ENCODE measurements at regions not wholly inside any gene's neighbourhood (a gene's known extent, or its start where the extent isn't known, plus 50 kb on each side); places are given as distances from the start of the nearest gene placed in this dataset.
"Not testable (repeated sequence)": the region's sequence is repeated elsewhere in the genome, so short reads cannot be mapped to it uniquely, and the experiment has no call there.

DNA sequence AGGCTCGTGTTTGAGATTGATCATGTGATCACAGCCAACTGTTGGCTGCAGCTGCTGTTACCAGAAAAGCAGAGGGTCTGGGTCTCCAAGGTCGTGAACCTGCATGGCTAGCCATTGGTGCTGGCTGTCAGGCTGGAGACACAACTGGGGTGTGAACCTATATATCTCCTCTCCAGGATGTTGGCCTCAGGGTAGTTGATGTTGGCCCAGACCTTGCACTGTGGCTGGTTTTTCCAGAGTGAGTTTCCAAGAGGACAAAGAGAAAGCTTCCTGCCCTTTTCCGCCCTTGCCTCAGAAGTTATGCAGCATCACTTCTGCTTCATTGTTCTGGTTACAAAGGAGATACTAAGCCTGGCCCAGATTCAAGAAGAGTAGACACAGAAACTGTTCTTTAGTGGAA, 607.8 kb upstream of the HS3ST1 start:
- no peak for DNase-seq

DNA sequence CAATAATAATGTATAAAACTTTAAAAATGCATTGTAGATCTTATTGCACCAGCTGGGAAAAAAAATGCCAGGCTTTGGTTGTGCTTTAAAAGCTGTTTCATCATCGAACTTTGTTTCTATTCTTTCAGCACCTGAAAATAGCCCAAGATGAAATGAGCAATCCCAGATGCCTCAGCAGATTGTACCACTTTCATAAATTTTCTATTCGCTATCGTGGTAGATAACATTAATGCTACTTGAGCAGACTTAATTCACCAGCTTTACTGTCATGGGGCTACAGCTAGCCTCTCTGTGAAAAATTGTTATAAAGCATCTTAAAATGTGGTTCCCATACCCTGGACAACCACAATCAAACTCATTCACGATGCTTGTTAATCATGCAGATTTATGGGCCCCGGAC, 599.6 kb upstream of the HS3ST1 start:
- no peak for DNase-seq

DNA sequence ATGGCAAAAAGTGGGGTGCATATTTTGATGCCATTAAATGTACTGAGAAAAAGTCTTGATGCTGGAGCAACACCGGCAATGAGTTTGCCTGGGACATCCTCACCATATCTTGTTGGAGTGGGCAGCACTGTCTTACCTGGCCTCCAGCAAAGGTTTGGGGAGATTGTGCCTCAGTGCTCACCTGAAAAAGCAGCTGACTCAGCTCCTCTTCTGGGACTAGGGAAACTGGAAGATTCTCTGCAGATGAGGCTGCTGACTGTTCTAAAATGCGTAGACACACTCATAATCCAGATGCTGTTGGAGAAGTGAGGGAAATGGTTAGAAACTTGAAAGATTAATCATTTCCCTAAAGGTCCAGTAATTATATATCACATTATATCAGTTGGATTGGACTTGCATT, 593.7 kb upstream of the HS3ST1 start:
- DNase-seq = no peak

DNA sequence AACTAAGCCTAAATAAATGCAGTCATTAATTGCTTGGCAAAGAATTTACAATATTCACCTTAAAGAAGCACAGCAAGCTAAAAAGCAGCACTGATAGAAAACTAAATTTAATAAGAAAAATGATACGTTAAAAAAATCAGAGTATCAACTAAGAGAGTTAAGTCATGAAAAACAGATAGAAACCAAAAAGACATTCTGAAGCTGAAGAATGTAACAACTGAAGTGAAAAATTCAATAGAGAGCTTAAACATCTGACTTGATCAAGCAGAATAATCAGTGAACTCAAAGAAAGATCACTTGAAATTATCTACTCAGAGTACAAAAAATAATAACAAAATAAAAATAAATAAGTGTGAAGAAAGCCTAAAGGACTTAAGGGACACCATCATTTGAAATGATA, 588.0 kb upstream of the HS3ST1 start:
- no peak for DNase-seq

DNA sequence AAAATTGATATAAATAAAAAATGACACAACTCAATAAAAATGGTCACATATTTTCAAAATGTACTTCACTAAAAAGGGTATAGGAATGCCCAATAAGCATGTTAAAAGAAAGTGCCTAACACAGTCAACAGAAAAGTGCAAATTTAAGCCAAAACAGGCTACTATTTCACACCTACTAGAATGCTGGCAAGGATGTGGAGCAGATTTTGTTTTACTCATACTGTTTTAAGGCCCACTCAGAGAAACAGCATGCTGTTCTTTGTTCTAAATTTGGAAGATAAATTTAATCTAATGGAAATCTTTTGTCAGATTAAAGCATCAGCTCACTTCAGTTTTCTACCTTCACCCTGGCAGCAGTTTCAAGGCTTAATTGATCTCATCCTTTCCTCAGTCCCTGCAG, 576.8 kb upstream of the HS3ST1 start:
- no peak for DNase-seq

DNA sequence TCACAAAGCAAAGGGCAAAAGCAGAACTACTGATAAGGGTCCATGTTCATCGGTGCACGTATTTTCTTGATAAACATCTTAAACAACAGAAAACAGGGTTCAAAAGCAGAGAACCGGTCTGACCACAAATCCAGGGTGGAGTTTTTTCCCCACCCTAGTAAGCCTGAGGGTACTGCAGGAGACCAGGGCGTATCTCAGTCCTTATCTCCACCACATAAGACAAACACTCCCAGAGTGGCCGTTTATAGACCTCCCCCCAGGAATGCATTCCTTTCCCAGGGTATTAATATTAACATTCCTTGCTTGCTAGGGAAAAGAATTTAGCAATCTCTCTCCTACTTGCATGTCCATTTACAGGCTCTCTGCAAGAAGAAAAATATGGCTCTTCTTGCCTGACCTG, 567.9 kb upstream of the HS3ST1 start:
- not testable (repeated sequence) for DNase-seq

DNA sequence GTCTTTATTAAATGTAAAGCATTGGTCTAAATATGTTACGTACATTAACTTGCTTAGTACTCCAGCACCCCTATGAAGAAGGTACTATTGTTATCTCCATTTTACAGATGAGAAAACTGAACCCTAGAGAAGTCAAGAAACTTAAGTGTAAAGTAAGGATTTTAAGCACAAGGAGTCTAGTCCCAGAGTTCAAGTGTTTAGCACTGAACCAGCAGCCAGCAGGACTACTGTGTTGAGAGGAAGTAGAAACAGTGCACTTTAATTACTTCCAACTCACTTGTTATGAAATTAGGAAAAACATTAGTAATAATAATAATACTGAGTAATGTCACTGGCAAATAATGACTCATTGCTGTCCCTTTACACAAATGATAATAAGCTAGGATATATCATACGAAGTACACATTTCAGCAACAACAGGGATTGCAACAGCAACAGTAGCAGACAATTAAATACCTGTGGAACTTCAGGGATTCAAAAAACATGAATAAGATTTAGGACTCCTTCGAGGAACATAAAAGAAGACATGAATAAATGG, 548.1 kb upstream of the HS3ST1 start:
- no peak for DNase-seq

DNA sequence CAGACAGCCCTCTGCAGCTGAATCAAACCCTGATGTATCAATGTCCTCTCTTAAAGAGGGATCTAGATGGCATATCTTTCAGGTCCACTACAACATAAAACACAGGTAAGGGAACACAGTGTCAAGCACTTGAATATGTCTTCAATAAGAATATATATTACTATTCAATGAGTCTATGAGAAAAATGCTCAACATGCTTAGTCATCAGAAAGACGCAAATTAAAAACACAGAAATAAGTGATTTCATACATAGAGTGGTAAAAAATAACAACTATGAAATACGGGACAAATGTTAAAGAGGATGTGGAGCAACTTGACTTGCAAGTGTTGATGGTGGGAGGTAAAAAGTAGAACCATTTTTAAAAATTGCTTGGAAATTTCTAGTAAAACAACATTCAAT, 544.6 kb upstream of the HS3ST1 start:
- DNase-seq = no peak

DNA sequence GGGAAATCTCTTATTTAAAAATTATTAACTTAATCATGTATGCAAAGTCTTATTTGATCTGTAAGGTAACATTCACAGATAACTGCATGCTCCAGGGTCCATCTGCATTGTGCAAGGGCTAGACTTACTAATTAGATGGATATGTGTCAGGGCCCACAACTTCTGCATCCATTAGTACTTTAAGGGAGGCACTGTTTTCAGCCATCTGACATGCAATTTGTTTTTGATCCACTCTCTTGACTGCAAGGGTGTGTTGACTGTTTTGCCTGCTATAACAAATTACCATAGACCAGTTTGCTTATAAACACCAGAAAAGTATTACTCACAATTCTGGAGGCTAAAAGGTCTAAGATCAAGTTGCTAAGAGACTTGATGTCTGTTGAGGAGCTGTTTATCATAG, 542.1 kb upstream of the HS3ST1 start:
- no peak for DNase-seq

DNA sequence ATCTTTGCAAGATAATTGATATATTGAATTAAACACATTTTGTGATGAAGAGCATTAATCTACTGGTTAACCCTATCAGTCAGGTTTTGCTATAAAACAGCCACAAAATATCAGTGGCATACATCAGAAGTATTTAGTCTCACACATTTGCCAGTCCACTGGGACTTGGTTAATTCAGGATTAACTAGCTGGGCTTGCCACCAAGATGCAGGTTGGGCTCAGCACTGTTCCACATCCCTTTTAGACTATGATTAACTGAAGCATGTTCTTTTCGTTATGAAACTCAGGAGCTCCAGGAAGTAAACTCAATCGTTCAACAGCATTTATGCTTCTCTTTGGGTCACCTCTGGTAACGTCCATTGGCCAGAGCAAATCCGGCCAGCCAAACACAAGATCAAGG, 538.1 kb upstream of the HS3ST1 start:
- DNase-seq = no peak

DNA sequence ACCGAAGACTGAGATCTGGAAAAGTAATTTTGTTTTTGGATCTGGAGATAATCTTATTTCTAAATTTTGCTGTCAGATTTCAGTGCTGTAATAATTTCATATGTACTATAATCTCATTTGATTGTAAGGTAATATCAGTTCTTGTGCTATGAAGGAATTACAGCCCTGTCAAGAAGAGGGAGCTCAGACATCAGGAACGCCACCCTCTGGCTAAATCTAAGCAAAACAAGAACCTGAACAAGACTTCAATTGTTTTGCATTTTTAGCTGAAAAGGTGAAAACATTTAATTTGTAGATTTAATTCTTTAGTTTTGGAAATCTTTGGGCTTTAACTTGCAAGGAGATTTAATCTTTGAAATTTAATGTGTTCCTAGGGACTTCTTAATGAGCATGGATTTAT, 525.4 kb upstream of the HS3ST1 start:
- peak; percentile 1 for DNase-seq

DNA sequence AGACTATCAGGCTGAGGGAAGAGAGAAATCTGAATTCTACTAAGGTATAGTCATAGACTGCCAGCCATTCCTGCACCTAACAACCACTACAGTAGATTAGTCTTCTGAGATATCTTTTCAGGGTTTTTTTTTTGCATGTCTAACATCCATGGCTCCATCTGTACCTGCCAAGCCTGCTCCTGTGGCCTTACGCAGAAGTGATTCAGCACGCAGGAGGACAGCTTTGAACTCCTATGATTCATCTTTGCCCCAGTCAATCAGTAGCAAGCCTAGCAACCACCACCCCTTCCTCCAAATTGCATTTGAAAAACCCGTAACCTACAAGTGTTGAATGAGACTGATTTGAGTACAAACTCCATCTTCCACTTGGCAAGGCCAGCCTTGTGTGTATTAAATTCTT, 520.7 kb upstream of the HS3ST1 start:
- no peak for DNase-seq

DNA sequence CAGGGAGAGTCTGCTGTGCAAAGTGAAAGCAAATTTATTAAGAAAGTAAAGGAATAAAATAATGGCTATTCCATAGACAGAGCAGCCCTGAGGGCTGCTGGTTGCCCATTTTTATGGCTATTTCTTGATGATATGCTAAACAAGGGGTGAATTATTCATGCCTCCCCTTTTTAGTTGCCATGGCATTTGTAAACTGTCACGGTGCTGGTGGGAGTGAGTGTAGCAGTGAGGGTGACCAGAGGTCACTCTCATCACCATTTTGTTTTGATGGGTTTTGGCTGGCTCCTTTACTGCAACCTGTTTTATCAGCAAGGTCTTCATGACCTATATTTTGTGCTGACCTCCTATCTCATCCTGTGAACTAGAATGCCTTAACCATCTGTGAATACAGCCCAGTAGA, 518.9 kb upstream of the HS3ST1 start:
- DNase-seq = not testable (repeated sequence)

DNA sequence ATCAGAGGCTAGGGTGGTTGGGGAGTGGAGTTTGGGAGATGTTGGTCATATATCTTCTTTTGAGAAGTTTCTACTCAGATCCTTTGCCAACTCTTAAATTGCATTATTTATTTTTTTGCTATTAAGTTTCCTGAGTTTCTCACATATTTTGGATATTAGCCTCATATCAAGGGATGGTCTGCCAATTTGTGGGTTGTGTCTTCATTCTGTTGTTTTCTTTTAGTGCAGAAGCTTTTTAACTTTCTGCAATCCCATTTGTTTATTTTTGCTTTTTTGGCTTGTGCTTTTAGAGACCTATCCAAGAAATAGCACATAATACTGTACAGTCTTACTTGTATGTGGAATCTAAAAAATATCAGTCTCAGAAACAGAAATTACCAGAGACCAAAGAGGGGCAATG, 509.2 kb upstream of the HS3ST1 start:
- no peak for DNase-seq

DNA sequence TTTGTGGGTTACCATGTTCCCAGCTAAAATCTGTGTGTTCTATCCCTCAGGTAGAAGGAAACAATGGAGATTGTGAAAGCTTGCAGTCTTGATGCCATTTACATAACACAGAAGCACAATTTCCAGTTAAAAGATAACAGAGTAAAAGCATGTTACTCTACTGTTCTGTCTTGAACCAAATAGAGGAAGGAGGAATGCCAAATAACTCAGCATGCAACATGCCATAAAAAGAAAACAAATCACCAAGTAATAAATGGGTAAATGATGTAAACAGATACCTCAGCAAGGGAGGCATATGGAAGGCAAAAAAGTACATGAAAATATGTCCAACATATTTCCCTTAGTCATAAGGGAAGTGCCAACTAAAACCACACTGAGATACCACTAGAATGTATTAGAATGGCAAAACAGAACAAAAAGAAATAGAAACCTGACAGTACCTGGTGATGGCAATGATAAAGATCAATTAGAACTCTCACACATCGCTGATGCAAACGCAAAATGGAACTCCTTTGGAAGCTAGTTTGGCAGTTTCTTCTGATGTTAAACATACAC, 502.6 kb upstream of the HS3ST1 start:
- no peak for DNase-seq

DNA sequence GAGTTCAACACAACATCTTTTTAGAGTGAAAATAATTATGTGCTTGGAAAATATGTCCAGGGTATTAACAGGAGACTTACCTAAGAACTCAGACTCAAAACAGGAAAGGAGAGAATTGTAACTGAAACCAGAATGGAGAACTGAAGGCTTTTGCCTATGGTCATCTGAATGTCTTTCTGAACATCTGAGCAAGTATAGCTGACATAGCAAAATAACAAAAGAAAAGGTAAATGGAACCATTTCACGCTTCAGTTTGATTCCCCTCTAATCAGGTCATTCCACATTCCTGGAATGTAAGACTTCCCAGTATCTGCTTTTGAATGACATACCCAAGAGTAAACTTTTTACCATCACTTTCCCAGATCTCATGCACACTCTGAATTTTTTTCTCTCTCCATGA, 500.4 kb upstream of the HS3ST1 start:
- DNase-seq = no peak

DNA sequence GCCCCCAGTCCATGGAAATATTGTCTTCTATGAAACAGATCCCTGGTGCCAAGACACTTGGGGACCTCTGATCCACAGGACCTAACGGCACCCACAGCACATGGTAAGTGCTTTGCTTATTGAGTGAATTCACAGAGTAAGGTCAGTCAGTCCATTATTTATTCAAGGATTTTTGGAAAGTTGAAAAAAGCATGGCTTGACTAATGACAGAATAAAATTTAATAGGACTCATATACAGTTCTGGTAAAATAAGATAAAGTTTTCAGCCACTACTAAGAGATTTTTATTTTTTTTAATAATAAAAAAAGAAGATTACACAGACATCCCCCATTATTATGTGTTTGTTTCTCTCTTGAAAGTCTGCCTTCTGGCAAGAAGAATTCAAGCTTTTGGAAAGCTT, 490.6 kb upstream of the HS3ST1 start:
- no peak for DNase-seq

DNA sequence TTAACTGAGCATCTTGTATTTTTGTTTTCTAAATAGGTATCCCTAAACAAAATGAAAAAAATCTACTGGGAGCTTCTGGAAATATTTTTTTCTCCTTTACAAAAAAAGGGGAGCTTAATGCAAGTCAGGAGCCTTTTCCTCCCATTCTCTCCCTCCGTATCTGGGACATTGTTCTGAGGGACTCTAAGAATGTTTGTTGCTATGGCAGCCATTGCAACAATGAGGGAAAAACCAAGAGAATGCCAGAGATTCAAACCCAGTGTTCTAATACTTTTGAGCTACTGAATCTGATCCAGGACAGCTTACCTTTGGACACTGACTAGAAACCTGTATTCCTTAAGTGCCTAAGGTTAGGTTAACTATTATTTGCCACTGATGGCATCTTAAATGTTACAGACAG, 485.7 kb upstream of the HS3ST1 start:
- no peak for DNase-seq

DNA sequence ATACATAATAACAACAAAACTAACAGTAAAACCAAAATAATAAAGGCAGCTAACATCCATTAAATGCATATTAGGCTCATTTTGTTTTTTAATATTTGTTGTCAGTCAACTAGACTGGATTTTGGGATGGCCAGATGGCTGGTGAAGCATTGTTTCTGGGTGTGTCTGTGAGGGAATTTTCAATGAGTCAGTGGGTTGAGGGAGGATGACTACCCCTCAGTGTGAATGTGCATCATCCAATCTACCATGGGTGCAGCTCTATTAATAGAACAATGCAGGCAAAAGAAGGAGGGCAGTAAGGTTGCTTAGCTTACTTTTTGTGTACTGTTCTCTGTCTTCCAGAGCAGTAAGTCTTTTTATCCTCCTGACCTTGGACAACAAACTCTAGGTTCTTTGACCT, 484.2 kb upstream of the HS3ST1 start:
- DNase-seq = no peak

DNA sequence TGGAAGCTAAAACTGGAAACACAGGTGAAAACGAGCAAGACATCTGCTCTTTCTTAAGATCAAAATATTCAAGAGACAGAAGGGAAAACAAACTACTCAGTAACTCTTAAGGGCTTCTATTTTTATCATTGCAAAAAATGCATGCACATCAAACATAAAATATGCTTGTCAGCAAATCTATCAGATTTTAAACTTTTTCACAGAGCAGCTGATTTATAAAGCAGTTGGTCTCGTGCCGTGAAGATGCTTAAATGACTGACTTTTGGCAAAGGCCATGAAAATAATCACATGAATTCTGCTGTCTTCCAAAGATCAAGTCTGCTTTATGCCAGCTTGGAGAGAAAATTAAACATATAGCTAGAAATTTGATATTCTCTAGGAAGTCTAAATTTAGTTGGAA, 482.1 kb upstream of the HS3ST1 start:
- no peak for DNase-seq

DNA sequence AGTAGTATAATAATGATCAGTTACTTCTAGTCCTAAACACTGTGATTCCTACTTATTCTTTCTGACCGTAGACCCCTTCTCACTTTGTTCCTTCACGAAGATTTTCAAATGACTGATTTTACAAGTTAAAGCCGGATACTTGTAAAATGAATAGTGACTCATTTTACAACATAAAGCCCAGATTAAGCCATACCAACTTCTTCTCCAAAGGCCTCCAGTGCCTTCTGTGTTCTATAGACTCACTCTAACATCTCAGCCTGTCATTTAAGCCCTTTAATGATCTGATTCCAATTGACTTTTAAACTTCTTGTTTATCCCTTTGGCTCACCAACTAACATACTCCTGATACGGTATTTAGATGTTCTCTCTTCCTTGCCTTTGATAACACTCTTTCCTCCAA, 480.0 kb upstream of the HS3ST1 start:
- no peak for DNase-seq

DNA sequence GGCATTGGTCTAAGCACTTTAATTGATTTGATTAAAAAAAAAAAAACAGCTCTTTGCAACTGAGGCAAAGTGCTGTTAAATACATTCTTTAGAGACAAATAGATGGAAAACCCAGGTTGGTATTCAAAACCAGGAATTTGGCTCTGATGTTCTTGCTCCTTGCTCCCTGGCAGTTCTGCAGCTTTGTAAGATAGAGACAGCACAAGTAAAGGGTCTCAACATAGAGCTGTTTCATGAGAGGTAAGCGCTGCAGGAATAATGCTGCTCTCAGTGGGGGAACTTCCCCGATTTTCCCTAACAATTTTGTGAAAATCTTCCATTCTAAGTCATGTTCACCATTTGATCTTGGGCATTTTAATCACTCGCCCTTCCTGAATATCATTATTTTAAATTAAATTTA, 479.5 kb upstream of the HS3ST1 start:
- DNase-seq = no peak

DNA sequence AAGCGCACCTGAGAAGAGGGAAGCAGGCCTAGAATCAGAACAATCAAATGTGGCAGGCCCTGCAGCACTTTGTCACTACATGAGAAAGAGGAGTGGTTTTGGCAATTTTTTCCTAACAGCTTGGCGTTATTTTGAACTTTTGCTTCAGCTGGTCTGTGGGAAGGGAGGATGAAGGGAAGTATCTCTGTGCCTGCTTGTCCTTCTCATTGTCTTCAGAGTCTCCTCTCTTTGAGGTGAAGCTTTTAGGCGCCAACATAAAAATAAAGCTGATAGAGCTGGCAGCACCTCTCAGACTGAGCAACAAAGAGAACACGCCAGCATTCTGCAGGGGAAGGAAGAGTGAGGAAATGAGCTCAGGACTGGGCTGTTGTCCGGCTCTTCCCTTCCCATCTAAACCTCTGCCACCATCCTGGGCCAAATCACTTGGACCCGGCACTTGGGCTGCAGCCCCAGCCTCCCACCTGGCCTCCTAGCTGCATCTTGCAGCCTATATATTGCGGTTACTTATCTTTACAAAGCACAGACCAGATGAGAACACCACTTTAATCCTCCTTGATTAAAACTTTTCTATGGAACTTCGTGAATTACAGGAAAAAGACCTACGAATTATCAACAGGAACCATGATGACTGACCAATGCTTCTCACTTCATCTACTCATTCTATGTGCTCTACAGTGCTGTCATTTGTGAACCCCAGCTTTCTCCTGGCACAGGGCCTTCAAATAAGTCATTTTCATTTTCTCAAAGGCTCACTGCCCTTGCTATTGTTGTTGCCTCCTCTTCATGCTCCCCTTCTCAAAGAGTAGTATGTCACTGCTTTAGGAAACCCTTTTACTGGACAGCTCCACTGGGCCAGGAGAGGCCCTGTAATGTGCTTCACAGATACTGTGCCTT, 476.4 kb upstream of the HS3ST1 start:
- DNase-seq = no peak

DNA sequence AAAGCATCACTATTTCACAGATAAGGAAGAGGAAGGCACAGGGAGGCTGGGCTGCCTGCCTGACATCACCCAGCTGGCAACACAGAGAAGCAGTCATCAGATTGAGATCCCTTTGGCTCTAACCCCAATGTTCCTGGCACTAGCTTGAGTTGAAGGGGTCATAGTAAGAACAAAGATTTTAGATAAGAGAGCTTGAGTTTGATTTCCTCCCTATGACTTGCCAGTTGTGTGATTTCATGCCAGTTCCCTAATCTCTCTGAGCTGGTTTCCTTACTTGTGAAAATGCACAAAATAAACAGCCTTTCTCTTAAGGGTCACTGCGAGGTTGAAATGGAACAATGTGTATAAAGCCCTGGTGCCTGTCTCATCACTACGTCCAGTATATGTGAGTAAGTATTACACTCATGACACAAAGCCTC, 475.4 kb upstream of the HS3ST1 start:
- no peak for DNase-seq

DNA sequence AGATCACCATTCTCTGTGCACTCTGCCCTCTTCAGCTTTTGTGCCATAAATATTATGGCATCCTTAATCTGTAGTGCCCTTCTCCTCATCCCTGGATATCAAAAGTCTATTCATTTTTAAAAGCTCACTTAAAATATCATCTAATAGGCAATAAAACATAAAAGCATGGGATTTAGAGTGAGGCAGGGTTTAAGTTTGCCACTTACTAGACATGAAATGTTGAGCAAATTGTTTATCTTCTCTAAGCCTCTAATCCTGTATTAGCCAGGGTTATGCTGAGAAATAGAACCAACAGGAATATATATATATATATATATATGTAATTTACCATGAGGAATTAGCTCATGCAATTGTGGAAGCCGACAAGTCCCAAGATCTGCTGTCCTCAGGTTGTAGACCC, 472.4 kb upstream of the HS3ST1 start:
- no peak for DNase-seq
